ENCODE measurements at regions not wholly inside any gene's neighbourhood (a gene's known extent, or its start where the extent isn't known, plus 50 kb on each side); places are given as distances from the start of the nearest gene placed in this dataset.

- TF ChIP-seq, protein P1, sequence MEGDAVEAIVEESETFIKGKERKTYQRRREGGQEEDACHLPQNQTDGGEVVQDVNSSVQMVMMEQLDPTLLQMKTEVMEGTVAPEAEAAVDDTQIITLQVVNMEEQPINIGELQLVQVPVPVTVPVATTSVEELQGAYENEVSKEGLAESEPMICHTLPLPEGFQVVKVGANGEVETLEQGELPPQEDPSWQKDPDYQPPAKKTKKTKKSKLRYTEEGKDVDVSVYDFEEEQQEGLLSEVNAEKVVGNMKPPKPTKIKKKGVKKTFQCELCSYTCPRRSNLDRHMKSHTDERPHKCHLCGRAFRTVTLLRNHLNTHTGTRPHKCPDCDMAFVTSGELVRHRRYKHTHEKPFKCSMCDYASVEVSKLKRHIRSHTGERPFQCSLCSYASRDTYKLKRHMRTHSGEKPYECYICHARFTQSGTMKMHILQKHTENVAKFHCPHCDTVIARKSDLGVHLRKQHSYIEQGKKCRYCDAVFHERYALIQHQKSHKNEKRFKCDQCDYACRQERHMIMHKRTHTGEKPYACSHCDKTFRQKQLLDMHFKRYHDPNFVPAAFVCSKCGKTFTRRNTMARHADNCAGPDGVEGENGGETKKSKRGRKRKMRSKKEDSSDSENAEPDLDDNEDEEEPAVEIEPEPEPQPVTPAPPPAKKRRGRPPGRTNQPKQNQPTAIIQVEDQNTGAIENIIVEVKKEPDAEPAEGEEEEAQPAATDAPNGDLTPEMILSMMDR (IDR thresholded peaks at IDR 0.05; ENCODE audit: borderline replicate concordance, extremely low read depth, low read length, poor library complexity, severe bottlenecking), result no peak
- no peak for TF ChIP-seq EZH2 (IDR thresholded peaks at IDR 0.05; ENCODE audit: borderline replicate concordance, low read depth, low read length, severe bottlenecking)
Measured at GRCh38 chr2:22600999-22601398, 784.0 kb upstream of the KLHL29 start.

Data from DND-41 (cell line).